Upper lobe of right lung (tissue), 1 donor: ENCODE measurements at regions not wholly inside any gene's neighbourhood (a gene's known extent, or its start where the extent isn't known, plus 50 kb on each side); places are given as distances from the start of the nearest gene placed in this dataset.

Source experiments
- ATAC-seq: fragments of 200-7000 bp; cut with Tn5 transposase; one replicate; pipeline ENCODE4 v1.9.1; 2020; ENCODE audit warnings: mild to moderate bottlenecking, moderate library complexity
- DNase-seq: peaks from one replicate; pipeline ENCODE4 v3.0.0-alpha.2; 2020
- H3K27ac ChIP-seq: fragments of 200-600 bp; one replicate; pipeline ENCODE4 v1.8.0; 2022
- H3K27me3 ChIP-seq: fragments of 200-600 bp; one replicate; pipeline ENCODE4 v1.8.0; 2022; ENCODE audit warnings: mild to moderate bottlenecking
- H3K36me3 ChIP-seq: fragments of 200-600 bp; one replicate; pipeline ENCODE4 v1.8.0; 2022
- H3K4me1 ChIP-seq: fragments of 200-600 bp; one replicate; pipeline ENCODE4 v1.8.0; 2022
- H3K4me3 ChIP-seq: fragments of 200-600 bp; one replicate; pipeline ENCODE4 v1.8.0; 2022; ENCODE audit warnings: mild to moderate bottlenecking
- H3K9me3 ChIP-seq: fragments of 200-600 bp; one replicate; pipeline ENCODE4 v1.8.0; 2022
- CTCF ChIP-seq: fragments of 200-600 bp; IDR thresholded peaks from one replicate; pipeline ENCODE4 v1.8.0; 2022; ENCODE audit warnings: antibody characterized with exemption
- intact Hi-C: fragments of 100-400 bp; cut with DNase I; formaldehyde crosslinking; loops from one replicate; pipeline ENCODE4 v1.11.0; 2022
- donor health status: DM: no; HTN: yes; CAD: no; lungs with severe emphysema.

GRCh38 chr12:132418393-132418925 is 71.5 kb upstream of the FBRSL1 start:
- TF ChIP-seq CTCF = no peak
- DNase-seq (no peak), ATAC-seq (no peak)
- Histone ChIP-seq H3K27me3 (peaks cover 24% of the 10 kb centered on the region), H3K27ac (no peak overlapping the region), H3K36me3 (no peaks in the 10 kb centered on the region), H3K4me3 (no peak overlapping the region), H3K9me3 (no peaks in the 10 kb centered on the region), H3K4me1 (no peaks in the 10 kb centered on the region)
- intact Hi-C loops = loop anchor here (5.0 kb wide), 1 partner anchor 104 kb away; no protein-coding TSS in a partner anchor

DNA sequence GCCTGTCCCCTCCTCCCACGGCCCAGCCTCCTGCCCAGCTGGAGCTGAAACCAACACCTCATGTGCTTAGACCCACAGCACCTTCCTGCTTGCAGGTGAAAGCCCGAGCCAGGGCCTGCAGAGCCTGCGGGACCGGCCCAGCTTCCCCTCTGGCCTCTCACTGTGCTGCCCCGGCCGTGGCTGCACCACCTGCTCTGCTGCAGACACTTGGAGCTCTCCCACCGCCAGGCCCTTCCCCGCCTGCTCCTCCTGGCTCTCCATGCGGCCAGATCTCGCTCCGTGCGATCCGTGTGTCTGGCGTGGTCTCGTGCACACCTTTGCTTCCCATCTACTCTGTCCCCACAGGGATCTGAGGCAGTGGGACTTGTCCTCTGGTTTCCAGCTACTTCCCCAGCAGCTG is 72.2 kb upstream of the FBRSL1 start:
- H3K27me3 ChIP-seq = peaks cover 20% of the 10 kb centered on the region
- no peak for DNase-seq
- H3K9me3 ChIP-seq = no peaks in the 10 kb centered on the region

DNA sequence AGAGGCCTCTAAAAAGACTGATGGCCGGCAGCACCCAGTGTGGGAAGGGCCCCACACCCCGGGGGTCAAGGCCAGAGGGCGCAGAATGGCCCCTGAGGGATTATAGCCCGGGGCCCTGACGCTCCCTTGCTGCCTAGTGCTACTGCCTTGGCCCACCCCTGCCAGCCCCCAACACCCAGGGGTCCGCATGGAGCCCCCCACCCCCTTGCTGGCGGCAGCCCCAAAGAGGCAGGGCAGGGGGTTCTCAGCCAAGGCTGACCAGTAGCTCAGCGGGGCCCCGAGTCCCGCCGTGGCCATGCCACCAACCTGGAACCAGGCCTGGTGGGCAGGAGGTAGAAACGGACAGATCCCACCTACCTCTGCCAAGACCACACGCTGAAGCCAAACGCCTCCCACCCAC is 73.1 kb upstream of the FBRSL1 start:
- DNase-seq (no peak), ATAC-seq (no peak)
- Histone ChIP-seq H3K9me3 (no peaks in the 10 kb centered on the region), H3K27me3 (peaks cover 20% of the 10 kb centered on the region), H3K4me3 (no peak overlapping the region), H3K36me3 (no peaks in the 10 kb centered on the region), H3K27ac (no peak overlapping the region), H3K4me1 (no peaks in the 10 kb centered on the region)
- intact Hi-C loops = loop anchor here (5.0 kb wide), 1 partner anchor 105 kb away; no protein-coding TSS in a partner anchor
- no peak for TF ChIP-seq CTCF

More for the DNA sequence above, 72.2 kb upstream of the FBRSL1 start:
- H3K36me3 ChIP-seq = no peaks in the 10 kb centered on the region
- H3K27ac ChIP-seq = no peak overlapping the region
- H3K4me3 ChIP-seq = no peak overlapping the region
- intact Hi-C loops = loop anchor here (5.0 kb wide), 1 partner anchor 105 kb away; no protein-coding TSS in a partner anchor
- no peak for TF ChIP-seq CTCF
- no peaks in the 10 kb centered on the region for H3K4me1 ChIP-seq
- no peak for ATAC-seq

DNA sequence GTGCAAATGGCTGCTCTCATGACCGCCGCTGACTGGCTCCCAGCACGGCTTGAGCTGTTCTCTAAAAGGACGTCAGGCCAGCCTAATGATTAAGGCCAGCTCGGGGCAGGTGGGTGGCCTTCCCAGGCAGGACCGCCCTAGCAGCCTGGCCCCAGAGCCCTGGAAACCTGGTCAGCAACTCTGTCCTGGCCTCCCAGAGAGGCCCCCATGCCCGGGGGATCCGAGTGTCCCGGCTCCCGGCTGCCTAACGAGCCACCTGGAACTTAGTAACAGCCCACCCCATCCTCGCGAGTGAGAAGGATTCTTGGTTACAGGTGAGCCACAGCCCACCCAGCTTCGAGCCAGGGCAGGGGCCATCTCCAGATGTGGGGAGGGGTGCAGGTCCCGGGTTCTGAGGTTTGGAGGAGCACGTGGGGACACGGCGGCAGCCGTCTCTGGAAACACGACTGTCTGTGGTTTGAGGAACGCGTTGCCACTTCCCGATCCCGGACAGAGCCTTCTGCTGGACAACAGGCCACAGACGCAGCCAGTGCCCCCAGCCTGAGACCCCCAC is 73.8 kb upstream of the FBRSL1 start:
- H3K36me3 ChIP-seq = no peaks in the 10 kb centered on the region
- DNase-seq (no peak), ATAC-seq (no peak)
- intact Hi-C loops = loop anchor here (5.0 kb wide), 1 partner anchor 106 kb away; no protein-coding TSS in a partner anchor
- no peak overlapping the region for H3K27ac ChIP-seq
- no peaks in the 10 kb centered on the region for H3K4me1 ChIP-seq
- H3K4me3 ChIP-seq = no peak overlapping the region
- H3K9me3 ChIP-seq = no peaks in the 10 kb centered on the region
- no peak for TF ChIP-seq CTCF
- peaks cover 20% of the 10 kb centered on the region for H3K27me3 ChIP-seq

DNA sequence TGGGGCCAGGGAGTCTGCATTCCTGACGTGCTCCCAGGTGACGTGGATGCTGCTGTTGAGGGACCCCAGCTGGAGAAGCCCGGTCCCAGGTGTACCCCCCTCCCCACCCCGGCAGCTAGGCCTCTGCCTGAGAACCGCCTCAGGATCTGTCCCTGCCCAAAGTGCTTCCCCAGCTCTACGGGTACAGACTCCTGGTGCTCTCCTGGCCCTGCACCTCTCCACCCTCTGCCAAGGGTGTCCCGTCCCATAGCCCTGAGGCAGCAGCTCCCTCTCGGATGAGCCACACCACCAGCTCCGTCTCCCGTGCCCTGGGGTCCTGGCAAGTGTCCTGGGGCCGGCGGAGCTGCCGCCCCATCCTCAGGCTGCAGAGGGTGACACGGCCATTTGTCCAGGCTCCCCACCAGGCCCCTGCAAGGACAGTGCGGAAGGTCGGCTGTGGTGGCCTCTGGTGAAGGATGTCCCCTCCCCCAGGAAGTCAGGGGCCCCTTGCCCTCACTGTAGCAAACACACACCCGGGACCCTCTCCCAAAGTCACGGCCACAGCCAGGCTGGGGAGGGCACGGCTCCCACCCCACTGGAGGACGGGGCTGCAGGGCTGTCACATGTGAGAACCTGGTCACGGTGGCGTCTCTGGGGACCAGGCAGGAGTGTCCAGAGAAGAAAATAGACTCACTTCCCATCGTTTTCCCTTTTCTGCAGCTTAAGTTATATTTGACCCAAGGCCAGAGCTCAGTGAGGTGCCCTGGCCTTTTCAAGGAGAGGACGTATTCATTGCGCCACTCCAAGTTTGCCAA is 74.4 kb upstream of the FBRSL1 start:
- no peak for TF ChIP-seq CTCF
- Histone ChIP-seq H3K27me3 (peaks cover 20% of the 10 kb centered on the region), H3K9me3 (no peaks in the 10 kb centered on the region), H3K4me1 (no peaks in the 10 kb centered on the region), H3K27ac (no peak overlapping the region), H3K36me3 (no peaks in the 10 kb centered on the region), H3K4me3 (no peak overlapping the region)
- DNase-seq (no peak), ATAC-seq (no peak)
- intact Hi-C loops = loop anchor here (5.0 kb wide), 1 partner anchor 107 kb away; no protein-coding TSS in a partner anchor
